HG02798 (cell line): ENCODE measurements at regions not wholly inside any gene's neighbourhood (a gene's known extent, or its start where the extent isn't known, plus 50 kb on each side); places are given as distances from the start of the nearest gene placed in this dataset.
A peak's percentile ranks its signal among the peaks of the same experiment; 100 is the strongest.
"Not testable (repeated sequence)": the region's sequence is repeated elsewhere in the genome, so short reads cannot be mapped to it uniquely, and the experiment has no call there.

Experiments used
- ATAC-seq: cut with Tn5 transposase; IDR thresholded peaks from one replicate; pipeline ENCODE4 v1.9.1; 2021; ENCODE audit warnings: mild to moderate bottlenecking; ENCODE audit not compliant: unreplicated experiment, poor library complexity

DNA sequence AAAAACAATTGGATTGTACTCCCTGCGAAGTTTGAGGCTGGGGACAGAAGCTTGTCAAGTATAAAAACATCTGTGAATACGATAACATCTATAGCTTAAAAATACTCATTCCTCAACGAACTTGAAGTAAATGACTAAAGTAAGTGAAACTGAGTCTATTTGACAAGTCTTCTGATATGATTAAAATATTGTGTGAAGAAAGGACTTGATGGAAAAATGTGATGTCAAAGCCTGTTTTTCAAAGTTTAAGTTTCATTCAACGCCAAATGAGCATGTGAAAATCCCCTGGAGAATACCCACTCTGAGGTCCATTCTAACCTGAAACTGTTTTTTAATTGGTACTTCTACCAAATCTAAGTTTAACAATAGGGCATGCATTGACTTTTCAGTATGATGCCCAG is 122.3 kb upstream of the MDFIC start:
- ATAC-seq, result no peak

DNA sequence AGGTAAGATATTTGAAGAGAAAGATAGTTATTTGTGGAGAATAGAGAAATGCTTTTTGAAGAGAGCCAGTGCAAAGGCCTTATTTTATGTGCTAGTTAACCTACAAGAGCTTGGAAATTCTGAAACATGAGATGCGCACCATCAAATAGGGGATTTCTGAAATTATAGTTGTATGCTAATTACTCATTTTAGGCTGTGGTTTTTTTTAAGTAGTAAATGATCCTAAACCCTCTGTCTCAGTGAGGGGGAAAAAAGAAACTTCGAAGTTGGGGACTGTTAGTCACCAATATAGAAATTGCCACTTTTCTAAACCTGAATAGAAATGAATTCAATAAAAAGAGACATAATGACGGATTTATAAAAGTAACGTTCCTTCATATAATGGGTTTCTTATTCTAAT is 119.3 kb upstream of the MDFIC start:
- no peak for ATAC-seq

GRCh38 chr7:114806590-114807162 is 115.2 kb upstream of the MDFIC start:
- ATAC-seq, result no peak

DNA sequence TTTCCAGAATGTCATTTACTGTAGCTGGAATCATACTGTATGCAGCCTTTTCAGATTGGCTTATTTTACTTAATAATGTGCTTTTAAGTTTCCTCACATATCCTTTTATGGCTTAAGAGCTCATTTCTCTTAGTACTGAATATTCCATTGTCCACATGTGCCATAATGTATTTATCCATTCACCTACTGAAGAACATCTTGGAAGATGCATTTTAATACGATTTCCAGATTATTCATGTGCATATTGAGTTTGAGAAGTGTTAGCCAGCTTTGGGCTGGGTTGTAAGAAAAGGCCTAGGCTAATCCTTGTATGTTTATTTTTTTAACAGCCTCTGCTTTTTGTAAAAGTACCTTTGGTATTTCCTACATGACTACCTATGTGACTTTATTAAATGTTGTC is 109.3 kb upstream of the MDFIC start:
- no peak for ATAC-seq

- no peak for ATAC-seq
Observed at GRCh38 chr7:114813624-114814023, 108.3 kb upstream of the MDFIC start.

- ATAC-seq, result not testable (repeated sequence)
Observed at GRCh38 chr7:114817036-114817435, 104.9 kb upstream of the MDFIC start.

DNA sequence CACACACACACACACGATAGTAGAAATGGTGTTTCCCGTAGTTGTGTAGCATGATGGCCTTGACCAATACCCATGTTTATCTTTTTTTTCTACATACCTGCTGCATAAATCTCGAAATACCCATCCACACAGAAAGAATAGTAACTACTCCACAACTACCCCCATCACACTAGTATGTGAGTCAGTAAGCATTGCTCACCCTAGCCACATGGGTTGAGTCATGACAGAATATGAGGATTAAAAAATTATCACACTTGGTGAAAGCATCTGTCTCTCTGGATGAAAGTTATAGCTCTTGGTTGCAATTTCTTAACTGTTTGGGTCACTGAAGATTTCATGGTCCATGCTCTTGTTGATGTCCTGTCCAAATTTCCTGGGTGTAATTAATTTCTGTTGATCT is 103.4 kb upstream of the MDFIC start:
- no peak for ATAC-seq

- no peak for ATAC-seq
Observed at GRCh38 chr7:114819616-114820362, 102.1 kb upstream of the MDFIC start.

DNA sequence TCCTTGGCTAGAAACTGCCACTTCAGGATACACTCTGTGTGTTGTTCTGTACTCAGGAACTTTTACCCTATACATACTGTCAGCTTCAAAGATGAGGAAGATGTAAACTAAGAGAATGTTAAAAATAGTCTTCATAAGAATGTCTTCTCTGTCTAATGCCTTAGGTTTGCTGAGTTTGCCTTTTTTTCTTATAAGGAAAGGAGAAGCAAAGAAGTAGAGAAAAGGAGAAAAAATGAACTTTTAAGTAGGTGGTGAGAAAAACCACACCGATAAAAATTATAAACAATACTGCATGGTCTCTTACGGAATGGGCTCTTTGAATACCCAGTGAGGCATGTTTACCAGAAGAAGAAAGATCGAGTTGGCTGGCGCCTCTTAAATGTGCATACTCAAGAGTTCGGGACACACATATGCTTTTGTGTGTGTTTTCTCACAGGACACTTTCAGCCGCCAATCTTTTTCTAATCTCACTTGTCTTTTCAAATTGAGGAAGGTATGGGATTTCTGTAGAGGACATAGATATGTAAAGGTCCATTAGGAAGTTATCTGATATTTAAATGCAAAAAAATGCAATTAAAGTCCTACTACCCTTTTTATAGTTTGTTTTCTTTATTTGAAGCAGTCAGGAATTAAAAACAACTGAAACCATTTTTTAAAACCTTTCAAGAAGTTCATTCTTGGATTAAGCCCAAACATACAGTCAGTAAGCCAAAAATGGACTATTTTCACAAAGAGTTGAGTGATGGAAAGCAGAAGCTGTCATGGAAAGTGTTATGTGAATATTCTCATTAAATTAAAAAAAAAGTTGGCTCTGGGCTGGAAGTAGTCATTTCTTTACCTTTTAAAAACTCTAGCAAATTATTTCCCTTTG is 100.6 kb upstream of the MDFIC start:
- no peak for ATAC-seq

DNA sequence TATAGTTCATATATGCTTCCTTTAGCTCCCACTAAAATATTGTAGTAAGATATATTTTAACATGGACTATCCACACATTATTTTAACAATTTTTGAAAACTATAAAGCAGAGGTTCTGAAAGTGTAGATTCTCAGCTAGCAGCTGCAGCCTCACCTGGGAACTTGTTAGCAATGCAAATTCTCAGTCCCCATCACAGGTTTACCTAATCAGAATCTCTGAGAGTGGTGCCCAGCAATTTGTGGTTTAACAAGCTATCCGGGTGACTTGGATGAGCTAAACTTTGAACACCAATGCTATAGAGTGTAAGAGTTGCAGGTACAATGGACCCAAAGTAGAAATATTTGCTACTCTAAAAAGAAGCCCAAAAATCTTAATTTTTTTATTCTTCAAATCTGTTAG is 99.8 kb upstream of the MDFIC start:
- ATAC-seq, result no peak

GRCh38 chr7:114822844-114823243 is 99.0 kb upstream of the MDFIC start:
- ATAC-seq, result no peak

GRCh38 chr7:114823290-114823689 is 98.6 kb upstream of the MDFIC start:
- ATAC-seq, result no peak

DNA sequence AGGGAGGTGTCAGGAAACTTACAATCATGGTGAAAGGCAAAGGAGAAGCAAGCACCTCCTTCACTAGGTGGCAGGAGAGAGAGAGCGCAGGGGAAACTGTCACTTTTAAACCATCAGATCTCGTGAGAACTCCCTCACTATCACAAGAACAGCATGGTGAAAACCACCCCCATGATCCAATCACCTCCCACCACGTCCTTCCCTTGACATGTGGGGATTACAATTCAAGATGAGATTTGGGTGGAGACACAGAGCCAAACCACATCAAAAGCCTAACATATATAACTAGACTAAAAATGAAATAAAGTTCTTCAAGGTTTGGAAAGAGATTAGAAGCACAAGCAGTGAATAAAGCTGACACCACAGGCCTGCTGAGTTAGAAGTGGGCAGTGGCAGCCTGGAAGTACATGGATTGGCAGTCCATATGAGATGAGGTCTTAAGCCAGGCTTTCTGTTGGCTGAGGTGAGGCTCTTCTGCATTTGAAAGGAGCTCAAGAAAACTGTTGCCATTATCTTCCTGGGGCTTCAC is 96.4 kb upstream of the MDFIC start:
- ATAC-seq, result no peak

- ATAC-seq, result no peak
Observed at GRCh38 chr7:114830952-114831351, 90.9 kb upstream of the MDFIC start.

- ATAC-seq, result peak; percentile 90
Observed at GRCh38 chr7:114832906-114833595, 88.8 kb upstream of the MDFIC start.

DNA sequence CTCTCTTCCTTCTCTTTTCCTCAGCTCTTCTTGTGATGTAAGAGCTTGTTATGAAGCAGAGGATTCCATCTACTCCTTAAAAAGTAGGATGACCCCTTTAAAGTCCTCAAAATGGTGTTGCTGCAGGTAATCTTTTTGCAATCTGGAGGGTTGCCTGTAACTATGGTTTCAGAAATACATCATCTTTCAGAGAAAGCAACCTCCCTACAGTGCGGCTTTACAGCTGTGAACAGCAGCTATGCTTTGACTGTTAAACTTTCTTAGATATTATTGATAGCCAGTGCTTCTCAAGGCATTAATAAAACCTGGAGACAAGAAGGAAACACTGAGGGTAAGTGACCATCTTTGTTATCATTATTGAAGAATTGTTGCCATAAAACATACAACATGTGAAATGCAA is 86.6 kb upstream of the MDFIC start:
- ATAC-seq, result no peak

DNA sequence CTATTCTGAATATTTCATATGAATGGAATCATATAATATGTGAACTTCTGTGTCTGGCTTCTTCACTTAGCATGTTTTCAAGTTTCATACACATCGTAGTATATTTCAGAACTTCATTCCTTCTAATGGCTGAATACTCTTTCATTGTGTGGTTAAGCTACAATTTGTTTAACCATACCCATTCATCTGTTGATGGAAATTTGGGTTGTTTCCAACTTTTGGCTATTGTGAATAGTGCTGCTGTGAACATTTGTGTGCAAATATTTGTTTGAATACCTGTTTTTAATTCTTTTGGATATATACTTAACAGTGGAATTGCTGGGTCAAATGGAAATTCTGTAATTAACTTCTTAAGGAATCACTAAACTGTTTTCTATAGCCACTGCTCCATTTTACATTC is 86.0 kb upstream of the MDFIC start:
- no peak for ATAC-seq

GRCh38 chr7:114842551-114843065 is 79.3 kb upstream of the MDFIC start:
- peak; percentile 1 for ATAC-seq

GRCh38 chr7:114843102-114843501 is 78.8 kb upstream of the MDFIC start:
- ATAC-seq, result peak; percentile 82

GRCh38 chr7:114851406-114852061 is 70.4 kb upstream of the MDFIC start:
- no peak for ATAC-seq
